NT2/D1 (cell line): ENCODE measurements at regions not wholly inside any gene's neighbourhood (a gene's known extent, or its start where the extent isn't known, plus 50 kb on each side); places are given as distances from the start of the nearest gene placed in this dataset.

Source experiments
- SUZ12 ChIP-seq: IDR thresholded peaks from 2 replicates; pipeline ENCODE4 v1.6.1; 2011; ENCODE audit not compliant: insufficient read length, insufficient read depth; ENCODE audit errors: extremely low read depth
- YY1 ChIP-seq: IDR thresholded peaks from 2 replicates; pipeline ENCODE4 v1.6.1; 2011; ENCODE audit not compliant: insufficient read length, insufficient read depth
- ZNF274 ChIP-seq: IDR thresholded peaks from 2 replicates; pipeline ENCODE4 v1.6.1; 2011; ENCODE audit warnings: mild to moderate bottlenecking, low read depth, low read length

DNA sequence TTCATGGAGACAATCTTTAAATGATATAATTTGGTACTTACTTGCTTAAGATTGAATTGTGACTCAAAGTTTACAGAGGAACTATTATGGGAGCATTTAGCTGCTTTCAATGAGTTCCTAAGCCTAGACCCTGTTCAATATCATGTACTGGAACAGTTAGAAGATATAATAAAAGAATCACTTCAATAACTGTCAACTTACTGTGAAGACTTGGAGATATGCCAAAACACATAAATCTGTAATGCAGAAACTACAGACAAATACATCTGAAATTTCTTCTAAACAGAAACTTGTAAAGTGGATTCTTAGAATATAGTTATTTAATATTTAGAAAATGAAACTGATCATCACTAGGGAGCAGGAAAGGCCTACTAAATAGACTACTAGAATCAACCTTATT lies 259.3 kb downstream of the HLX start:
- no peak for TF ChIP-seq ZNF274
- no peak for TF ChIP-seq YY1
- no peak for TF ChIP-seq SUZ12
